IPS DF 6.9 (cell line): ENCODE measurements at regions not wholly inside any gene's neighbourhood (a gene's known extent, or its start where the extent isn't known, plus 50 kb on each side); places are given as distances from the start of the nearest gene placed in this dataset.

Experiments
- DNase-seq: peaks from one replicate; pipeline ENCODE4 v3.0.0-alpha.2; 2013; ENCODE audit warnings: low read depth, low spot score
- H3K27ac ChIP-seq: one replicate; pipeline ENCODE4 v1.5.1; 2013; ENCODE audit warnings: low read length, control low read depth
- H3K27me3 ChIP-seq: 2 replicates; pipeline ENCODE4 v1.6.1; 2013; ENCODE audit warnings: mild to moderate bottlenecking, low read length; ENCODE audit not compliant: control insufficient read depth, insufficient read depth
- H3K36me3 ChIP-seq: 2 replicates; pipeline ENCODE4 v1.6.1; 2013; ENCODE audit warnings: low read length; ENCODE audit not compliant: control insufficient read depth, insufficient read depth
- H3K4me1 ChIP-seq: 2 replicates; pipeline ENCODE4 v1.6.1; 2013; ENCODE audit warnings: low read length; ENCODE audit not compliant: control insufficient read depth, insufficient read depth
- H3K4me3 ChIP-seq: 2 replicates; pipeline ENCODE4 v1.5.1; 2013; ENCODE audit warnings: mild to moderate bottlenecking, low read length
- H3K9me3 ChIP-seq: 2 replicates; pipeline ENCODE4 v1.6.1; 2013; ENCODE audit warnings: low read length, inconsistent platforms; ENCODE audit not compliant: control insufficient read depth, insufficient read depth
- WGBS: extraction: QIAGEN DNeasy Blood & Tissue Kit; methylation state at CpG from one replicate; pipeline ENCODE4 v1.1.7; 2013; ENCODE audit warnings: mixed read lengths, missing lambda C conversion rate; ENCODE audit not compliant: insufficient read length, insufficient coverage; 5-methylcytosine and 5-hydroxymethylcytosine counted together

- no peak for DNase-seq
- Histone ChIP-seq H3K9me3 (no peaks in the 10 kb centered on the region), H3K36me3 (no peaks in the 10 kb centered on the region), H3K27ac (no peak overlapping the region), H3K4me1 (no peaks in the 10 kb centered on the region), H3K4me3 (no peak overlapping the region), H3K27me3 (no peaks in the 10 kb centered on the region)
- no CpG with 5 or more reads among the region's 5 CpGs for WGBS
These were observed 321.9 kb upstream of the NPVF start for GRCh38 chr7:25550149-25550548.

GRCh38 chr7:25552998-25553397, 324.7 kb upstream of the NPVF start:
- no peaks in the 10 kb centered on the region for H3K9me3 ChIP-seq
- WGBS: no CpG with 5 or more reads among the region's 3 CpGs
- no peak overlapping the region for H3K4me3 ChIP-seq
- no peaks in the 10 kb centered on the region for H3K36me3 ChIP-seq
- no peaks in the 10 kb centered on the region for H3K4me1 ChIP-seq
- DNase-seq: no peak
- no peak overlapping the region for H3K27ac ChIP-seq
- H3K27me3 ChIP-seq: no peaks in the 10 kb centered on the region

- no CpG with 5 or more reads among the region's 13 CpGs for WGBS
These were observed 325.4 kb upstream of the NPVF start for GRCh38 chr7:25553580-25554291.

GRCh38 chr7:25557379-25557917, 329.2 kb upstream of the NPVF start:
- Histone ChIP-seq H3K4me1 (no peaks in the 10 kb centered on the region), H3K4me3 (no peak overlapping the region), H3K9me3 (no peaks in the 10 kb centered on the region), H3K27me3 (no peaks in the 10 kb centered on the region), H3K36me3 (no peaks in the 10 kb centered on the region), H3K27ac (no peak overlapping the region)
- DNase-seq: no peak
- 100% methylated on average over 2 of the region's 8 CpGs for WGBS

More at GRCh38 chr7:25553580-25554291, 325.4 kb upstream of the NPVF start:
- Histone ChIP-seq H3K27ac (no peak overlapping the region), H3K4me3 (no peak overlapping the region), H3K36me3 (no peaks in the 10 kb centered on the region), H3K9me3 (no peaks in the 10 kb centered on the region), H3K27me3 (no peaks in the 10 kb centered on the region), H3K4me1 (no peaks in the 10 kb centered on the region)
- DNase-seq: no peak

GRCh38 chr7:25557930-25558329, 329.6 kb upstream of the NPVF start:
- H3K4me3 ChIP-seq: no peak overlapping the region
- H3K9me3 ChIP-seq: no peaks in the 10 kb centered on the region
- DNase-seq: no peak
- H3K4me1 ChIP-seq: no peaks in the 10 kb centered on the region
- WGBS: no CpG with 5 or more reads among the region's 4 CpGs
- H3K27me3 ChIP-seq: no peaks in the 10 kb centered on the region
- H3K36me3 ChIP-seq: no peaks in the 10 kb centered on the region
- no peak overlapping the region for H3K27ac ChIP-seq

- Histone ChIP-seq H3K27me3 (no peaks in the 10 kb centered on the region), H3K4me1 (no peaks in the 10 kb centered on the region), H3K4me3 (no peak overlapping the region), H3K27ac (no peak overlapping the region), H3K36me3 (no peaks in the 10 kb centered on the region), H3K9me3 (no peaks in the 10 kb centered on the region)
- no peak for DNase-seq
- WGBS: no CpG with 5 or more reads among the region's 3 CpGs
These were observed 330.3 kb upstream of the NPVF start for GRCh38 chr7:25558605-25559004.

GRCh38 chr7:25559581-25560367, 331.5 kb upstream of the NPVF start:
- no peak overlapping the region for H3K4me3 ChIP-seq
- DNase-seq: no peak
- H3K27me3 ChIP-seq: no peaks in the 10 kb centered on the region
- WGBS: no CpG with 5 or more reads among the region's 16 CpGs
- no peaks in the 10 kb centered on the region for H3K4me1 ChIP-seq
- no peak overlapping the region for H3K27ac ChIP-seq
- H3K9me3 ChIP-seq: no peaks in the 10 kb centered on the region
- H3K36me3 ChIP-seq: no peaks in the 10 kb centered on the region

- WGBS: no CpG with 5 or more reads among the region's 6 CpGs
- H3K9me3 ChIP-seq: no peaks in the 10 kb centered on the region
- H3K27ac ChIP-seq: no peak overlapping the region
- H3K4me1 ChIP-seq: no peaks in the 10 kb centered on the region
- H3K4me3 ChIP-seq: no peak overlapping the region
- H3K36me3 ChIP-seq: no peaks in the 10 kb centered on the region
- H3K27me3 ChIP-seq: no peaks in the 10 kb centered on the region
- DNase-seq: no peak
These were observed 334.4 kb upstream of the NPVF start for GRCh38 chr7:25562673-25563182.

- WGBS: no CpG with 5 or more reads among the region's 7 CpGs
- no peak for DNase-seq
- no peaks in the 10 kb centered on the region for H3K36me3 ChIP-seq
- H3K27me3 ChIP-seq: no peaks in the 10 kb centered on the region
- no peak overlapping the region for H3K4me3 ChIP-seq
- no peaks in the 10 kb centered on the region for H3K4me1 ChIP-seq
- no peak overlapping the region for H3K27ac ChIP-seq
- H3K9me3 ChIP-seq: no peaks in the 10 kb centered on the region
These were observed 336.7 kb upstream of the NPVF start for GRCh38 chr7:25565002-25565401.

- Histone ChIP-seq H3K27me3 (no peaks in the 10 kb centered on the region), H3K4me1 (no peaks in the 10 kb centered on the region), H3K36me3 (no peaks in the 10 kb centered on the region), H3K4me3 (no peak overlapping the region), H3K27ac (no peak overlapping the region), H3K9me3 (no peaks in the 10 kb centered on the region)
- no CpG with 5 or more reads among the region's 7 CpGs for WGBS
- DNase-seq: no peak
These were observed 337.7 kb upstream of the NPVF start for GRCh38 chr7:25565949-25566348.
